Peyer's patch (tissue), 4 donors: ENCODE measurements at regions not wholly inside any gene's neighbourhood (a gene's known extent, or its start where the extent isn't known, plus 50 kb on each side); places are given as distances from the start of the nearest gene placed in this dataset.

Experiments used
- CTCF ChIP-seq, 6 experiments: fragments of 450-650 bp in 4 of 6; fragments of 200-600 bp in 2 of 6; sonication (generic) in 1 of 6; IDR thresholded peaks; one replicate each; pipeline ENCODE4 v1.5.1; 2017 to 2019; ENCODE audit warnings: antibody characterized with exemption in 6 of 6, mild to moderate bottlenecking in 3 of 6, moderate library complexity in 1 of 6
- POLR2A ChIP-seq, 2 donors: fragments of 450-650 bp; IDR thresholded peaks; one replicate each; pipeline ENCODE4 v1.5.1; 2017; ENCODE audit warnings: antibody characterized with exemption in 2 of 2, mild to moderate bottlenecking in 2 of 2, moderate library complexity in 2 of 2

- TF ChIP-seq CTCF (IDR thresholded peaks at IDR 0.05) (no peak), POLR2A (IDR thresholded peaks at IDR 0.05) (no peak)
Observed at GRCh38 chrX:40895246-40895645, 159.9 kb upstream of the MED14 start.
